Transverse colon (tissue), 4 donors: ENCODE measurements at regions not wholly inside any gene's neighbourhood (a gene's known extent, or its start where the extent isn't known, plus 50 kb on each side); places are given as distances from the start of the nearest gene placed in this dataset.

Source experiments
- DNase-seq: peaks from one replicate; pipeline ENCODE4 v3.0.0-alpha.2; 2019
- H3K27ac ChIP-seq, 4 donors: fragments of 200-600 bp; sonication (generic); 2 replicates each; pipeline ENCODE4 v1.5.1; 2016 to 2018; ENCODE audit warnings: inconsistent platforms in 4 of 4
- H3K27me3 ChIP-seq: fragments of 200-600 bp; sonication (generic); 2 replicates; pipeline ENCODE4 v1.5.1; 2017; ENCODE audit warnings: inconsistent platforms
- H3K36me3 ChIP-seq, 4 donors: fragments of 200-600 bp; sonication (generic); 2 replicates each; pipeline ENCODE4 v1.5.1; 2017 to 2019; ENCODE audit warnings: inconsistent platforms in 4 of 4
- H3K4me1 ChIP-seq, 4 donors: fragments of 200-600 bp; sonication (generic); 2 replicates each; pipeline ENCODE4 v1.5.1; 2017 to 2020; ENCODE audit warnings: inconsistent platforms in 4 of 4
- H3K4me3 ChIP-seq, 4 donors: fragments of 200-600 bp; sonication (generic); 1 replicate in 1 of 4; 2 replicates in 3 of 4; pipeline versions ENCODE4 v1.5.1 to v1.6.1; 2017 to 2019; ENCODE audit warnings: inconsistent platforms in 4 of 4
- H3K9me3 ChIP-seq, 2 donors: fragments of 200-600 bp; sonication (generic); 2 replicates each; pipeline ENCODE4 v1.5.1; 2017 to 2019; ENCODE audit warnings: inconsistent platforms in 2 of 2
- EP300 ChIP-seq: sonication (generic); formaldehyde crosslinking; IDR thresholded peaks from one replicate; pipeline ENCODE4 v1.6.1; 2017; ENCODE audit warnings: antibody characterized with exemption, low read depth
- POLR2A ChIP-seq: fragments of 450-650 bp; IDR thresholded peaks from one replicate; pipeline ENCODE4 v1.6.1; 2016; ENCODE audit warnings: antibody characterized with exemption, mild to moderate bottlenecking, moderate library complexity
- POLR2AphosphoS5 ChIP-seq, 3 donors: sonication (generic); formaldehyde crosslinking; IDR thresholded peaks; one replicate each; pipeline ENCODE4 v1.6.1; 2016; ENCODE audit warnings: antibody characterized with exemption in 3 of 3
- WGBS, 2 donors: methylation state at CpG; one replicate each; pipeline ENCODE4 v1.1.5; 2018; ENCODE audit warnings: low coverage in 1 of 2; 5-methylcytosine and 5-hydroxymethylcytosine counted together
- in situ Hi-C, 4 donors: fragments of 200-750 bp; cut with MboI; loops; one replicate each; pipeline versions ENCODE4 v1.15.0 to v1.15.1; 2017; ENCODE audit warnings: low sequenced_read_pairs in 3 of 4, low pct_ligation_motif_present in 1 of 4, low pct_unique_long_range_greater_than_20kb in 1 of 4
- intact Hi-C: fragments of 100-400 bp; cut with DNase I; formaldehyde crosslinking; loops from one replicate; pipeline ENCODE4 v1.15.1; 2023; ENCODE audit warnings: low total_unique reads
- TF ChIP-seq, protein P1 (sequence below), 5 experiments: fragments of 200-600 bp in 3 of 5; fragments of 450-650 bp in 2 of 5; sonication (generic) in 3 of 5; IDR thresholded peaks; 1 replicate in 2 of 5; 2 replicates in 3 of 5; pipeline ENCODE4 v1.5.1; 2016 to 2017; ENCODE audit warnings: antibody characterized with exemption in 5 of 5, inconsistent platforms in 3 of 5, mild to moderate bottlenecking in 2 of 5, moderate library complexity in 1 of 5

GRCh38 chr2:193231634-193232033, 1036.9 kb upstream of the TMEFF2 start:
- TF ChIP-seq POLR2A = no peak
- TF ChIP-seq, protein P1, sequence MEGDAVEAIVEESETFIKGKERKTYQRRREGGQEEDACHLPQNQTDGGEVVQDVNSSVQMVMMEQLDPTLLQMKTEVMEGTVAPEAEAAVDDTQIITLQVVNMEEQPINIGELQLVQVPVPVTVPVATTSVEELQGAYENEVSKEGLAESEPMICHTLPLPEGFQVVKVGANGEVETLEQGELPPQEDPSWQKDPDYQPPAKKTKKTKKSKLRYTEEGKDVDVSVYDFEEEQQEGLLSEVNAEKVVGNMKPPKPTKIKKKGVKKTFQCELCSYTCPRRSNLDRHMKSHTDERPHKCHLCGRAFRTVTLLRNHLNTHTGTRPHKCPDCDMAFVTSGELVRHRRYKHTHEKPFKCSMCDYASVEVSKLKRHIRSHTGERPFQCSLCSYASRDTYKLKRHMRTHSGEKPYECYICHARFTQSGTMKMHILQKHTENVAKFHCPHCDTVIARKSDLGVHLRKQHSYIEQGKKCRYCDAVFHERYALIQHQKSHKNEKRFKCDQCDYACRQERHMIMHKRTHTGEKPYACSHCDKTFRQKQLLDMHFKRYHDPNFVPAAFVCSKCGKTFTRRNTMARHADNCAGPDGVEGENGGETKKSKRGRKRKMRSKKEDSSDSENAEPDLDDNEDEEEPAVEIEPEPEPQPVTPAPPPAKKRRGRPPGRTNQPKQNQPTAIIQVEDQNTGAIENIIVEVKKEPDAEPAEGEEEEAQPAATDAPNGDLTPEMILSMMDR (IDR thresholded peaks at IDR 0.05) = no peak
- no peak for TF ChIP-seq EP300
- no peak for TF ChIP-seq POLR2AphosphoS5 (IDR thresholded peaks at IDR 0.05)
- 56 to 59% methylated on average over 2 of the region's 2 CpGs for WGBS, 2 donors
- Histone ChIP-seq H3K36me3 (no peaks in the 10 kb centered on the region), H3K27ac (no peak overlapping the region), H3K9me3 (no peaks in the 10 kb centered on the region), H3K4me3 (no peak overlapping the region), H3K4me1 (no peaks in the 10 kb centered on the region), H3K27me3 (no peaks in the 10 kb centered on the region)
- in situ Hi-C loops = no loop called here
- no peak for DNase-seq
- intact Hi-C loops = no loop called here

- TF ChIP-seq EP300 (no peak), POLR2AphosphoS5 (IDR thresholded peaks at IDR 0.05) (no peak), POLR2A (no peak)
- TF ChIP-seq, protein P1 (IDR thresholded peaks at IDR 0.05) = no peak
Observed at GRCh38 chr2:193228276-193228675, 1033.5 kb upstream of the TMEFF2 start.

GRCh38 chr2:193222454-193222853, 1027.7 kb upstream of the TMEFF2 start:
- WGBS, 2 donors = 87 to 92% methylated on average over 2 of the region's 2 CpGs
- intact Hi-C loops = no loop called here
- Histone ChIP-seq H3K4me1 (no peaks in the 10 kb centered on the region), H3K4me3 (no peak overlapping the region), H3K9me3 (no peaks in the 10 kb centered on the region), H3K27me3 (no peaks in the 10 kb centered on the region), H3K36me3 (no peaks in the 10 kb centered on the region), H3K27ac (no peak overlapping the region)
- DNase-seq = no peak
- in situ Hi-C loops = no loop called here
- no peak for TF ChIP-seq POLR2AphosphoS5 (IDR thresholded peaks at IDR 0.05)
- TF ChIP-seq, protein P1 (IDR thresholded peaks at IDR 0.05) = no peak
- TF ChIP-seq EP300 = no peak
- no peak for TF ChIP-seq POLR2A

More at GRCh38 chr2:193228276-193228675, 1033.5 kb upstream of the TMEFF2 start:
- in situ Hi-C loops = no loop called here
- no peaks in the 10 kb centered on the region for H3K27me3 ChIP-seq
- H3K27ac ChIP-seq = no peak overlapping the region
- WGBS, 2 donors = 86 to 88% methylated on average over 1 of the region's 1 CpG
- no peaks in the 10 kb centered on the region for H3K4me1 ChIP-seq
- intact Hi-C loops = no loop called here
- no peaks in the 10 kb centered on the region for H3K36me3 ChIP-seq
- no peak overlapping the region for H3K4me3 ChIP-seq
- no peaks in the 10 kb centered on the region for H3K9me3 ChIP-seq
- DNase-seq = no peak

- in situ Hi-C loops (no loop called here), intact Hi-C loops (no loop called here)
- no peak for DNase-seq
- Histone ChIP-seq H3K4me1 (no peaks in the 10 kb centered on the region), H3K4me3 (no peak overlapping the region), H3K9me3 (no peaks in the 10 kb centered on the region), H3K36me3 (no peaks in the 10 kb centered on the region), H3K27ac (no peak overlapping the region), H3K27me3 (no peaks in the 10 kb centered on the region)
- TF ChIP-seq POLR2AphosphoS5 (IDR thresholded peaks at IDR 0.05) = no peak
- TF ChIP-seq POLR2A = no peak
- no peak for TF ChIP-seq EP300
- TF ChIP-seq, protein P1 (IDR thresholded peaks at IDR 0.05) = no peak
Observed at GRCh38 chr2:193219413-193219812, 1024.7 kb upstream of the TMEFF2 start.
